ENCODE measurements at regions not wholly inside any gene's neighbourhood (a gene's known extent, or its start where the extent isn't known, plus 50 kb on each side); places are given as distances from the start of the nearest gene placed in this dataset.
A peak's percentile ranks its signal among the peaks of the same experiment; 100 is the strongest.
"Not testable (repeated sequence)": the region's sequence is repeated elsewhere in the genome, so short reads cannot be mapped to it uniquely, and the experiment has no call there.

GRCh38 chr2:236836028-236836427, 249.7 kb upstream of the COPS8 start:
- not testable (repeated sequence) for H3K4me1 ChIP-seq (ENCODE audit: insufficient read depth, low read length); H3K9ac ChIP-seq (ENCODE audit: low read depth, low read length); H3K4me3 ChIP-seq (ENCODE audit: low read length); H3K27ac ChIP-seq (ENCODE audit: low read depth, low read length); H3K27me3 ChIP-seq (ENCODE audit: insufficient read depth, low read length); H3K36me3 ChIP-seq (ENCODE audit: insufficient read depth, low read length); H3K9me3 ChIP-seq (ENCODE audit: insufficient read depth, low read depth, low read length)
- WGBS = 95% methylated on average over 2 of the region's 2 CpGs

- H3K36me3 ChIP-seq (ENCODE audit: insufficient read depth, low read length) = no peaks in the 10 kb centered on the region
- WGBS = 96% methylated on average over 3 of the region's 3 CpGs
- no peak overlapping the region for H3K27ac ChIP-seq (ENCODE audit: low read depth, low read length)
- H3K27me3 ChIP-seq (ENCODE audit: insufficient read depth, low read length) = no peaks in the 10 kb centered on the region
- no peak overlapping the region for H3K4me3 ChIP-seq (ENCODE audit: low read length)
- no peak overlapping the region for H3K9ac ChIP-seq (ENCODE audit: low read depth, low read length)
- H3K4me1 ChIP-seq (ENCODE audit: insufficient read depth, low read length) = peaks cover 4% of the 10 kb centered on the region; the same call in 1 of the 2 replicates
- H3K9me3 ChIP-seq (ENCODE audit: insufficient read depth, low read depth, low read length) = peaks cover 11% of the 10 kb centered on the region
Observed at GRCh38 chr2:236840215-236840614, 245.5 kb upstream of the COPS8 start.

GRCh38 chr2:236840857-236841256, 244.8 kb upstream of the COPS8 start:
- Histone ChIP-seq H3K4me3 (ENCODE audit: low read length) (no peak overlapping the region), H3K36me3 (ENCODE audit: insufficient read depth, low read length) (no peaks in the 10 kb centered on the region), H3K27me3 (ENCODE audit: insufficient read depth, low read length) (no peaks in the 10 kb centered on the region), H3K9ac (ENCODE audit: low read depth, low read length) (no peak overlapping the region), H3K4me1 (ENCODE audit: insufficient read depth, low read length) (peaks cover 4% of the 10 kb centered on the region; the same call in 1 of the 2 replicates), H3K9me3 (ENCODE audit: insufficient read depth, low read depth, low read length) (peaks cover 17% of the 10 kb centered on the region), H3K27ac (ENCODE audit: low read depth, low read length) (no peak overlapping the region)
- 94% methylated on average over 7 of the region's 7 CpGs for WGBS

- Histone ChIP-seq H3K9me3 (ENCODE audit: insufficient read depth, low read depth, low read length) (peaks cover 17% of the 10 kb centered on the region), H3K4me1 (ENCODE audit: insufficient read depth, low read length) (peaks cover 4% of the 10 kb centered on the region; the same call in 1 of the 2 replicates), H3K4me3 (ENCODE audit: low read length) (no peak overlapping the region), H3K36me3 (ENCODE audit: insufficient read depth, low read length) (no peaks in the 10 kb centered on the region), H3K9ac (ENCODE audit: low read depth, low read length) (no peak overlapping the region), H3K27ac (ENCODE audit: low read depth, low read length) (no peak overlapping the region), H3K27me3 (ENCODE audit: insufficient read depth, low read length) (no peaks in the 10 kb centered on the region)
- 95% methylated on average over 7 of the region's 7 CpGs for WGBS
Observed at GRCh38 chr2:236841389-236841788, 244.3 kb upstream of the COPS8 start.

- H3K36me3 ChIP-seq (ENCODE audit: insufficient read depth, low read length) = no peaks in the 10 kb centered on the region
- H3K4me1 ChIP-seq (ENCODE audit: insufficient read depth, low read length) = peaks cover 16% of the 10 kb centered on the region
- no peak overlapping the region for H3K27ac ChIP-seq (ENCODE audit: low read depth, low read length)
- WGBS = 94% methylated on average over 11 of the region's 11 CpGs
- no peak overlapping the region for H3K4me3 ChIP-seq (ENCODE audit: low read length)
- H3K9ac ChIP-seq (ENCODE audit: low read depth, low read length) = no peak overlapping the region
- no peaks in the 10 kb centered on the region for H3K27me3 ChIP-seq (ENCODE audit: insufficient read depth, low read length)
- peaks cover 17% of the 10 kb centered on the region for H3K9me3 ChIP-seq (ENCODE audit: insufficient read depth, low read depth, low read length)
Observed at GRCh38 chr2:236843161-236843968, 242.3 kb upstream of the COPS8 start.

GRCh38 chr2:236844711-236845110, 241.0 kb upstream of the COPS8 start:
- H3K9me3 ChIP-seq (ENCODE audit: insufficient read depth, low read depth, low read length) = peaks cover 17% of the 10 kb centered on the region
- no peak overlapping the region for H3K9ac ChIP-seq (ENCODE audit: low read depth, low read length)
- no peaks in the 10 kb centered on the region for H3K36me3 ChIP-seq (ENCODE audit: insufficient read depth, low read length)
- no peak overlapping the region for H3K4me3 ChIP-seq (ENCODE audit: low read length)
- no peaks in the 10 kb centered on the region for H3K27me3 ChIP-seq (ENCODE audit: insufficient read depth, low read length)
- H3K27ac ChIP-seq (ENCODE audit: low read depth, low read length) = no peak overlapping the region
- peaks cover 22% of the 10 kb centered on the region for H3K4me1 ChIP-seq (ENCODE audit: insufficient read depth, low read length)
- WGBS = 95% methylated on average over 3 of the region's 3 CpGs

GRCh38 chr2:236847023-236847422, 238.7 kb upstream of the COPS8 start:
- Histone ChIP-seq H3K27me3 (ENCODE audit: insufficient read depth, low read length) (no peaks in the 10 kb centered on the region), H3K4me1 (ENCODE audit: insufficient read depth, low read length) (peaks cover 22% of the 10 kb centered on the region), H3K36me3 (ENCODE audit: insufficient read depth, low read length) (no peaks in the 10 kb centered on the region), H3K4me3 (ENCODE audit: low read length) (peak overlapping the region; percentile 17), H3K9ac (ENCODE audit: low read depth, low read length) (no peak overlapping the region), H3K27ac (ENCODE audit: low read depth, low read length) (peak overlapping the region; percentile 34; the same call in 1 of the 2 replicates), H3K9me3 (ENCODE audit: insufficient read depth, low read depth, low read length) (peaks cover 17% of the 10 kb centered on the region)
- WGBS = 39% methylated on average over 5 of the region's 6 CpGs

DNA sequence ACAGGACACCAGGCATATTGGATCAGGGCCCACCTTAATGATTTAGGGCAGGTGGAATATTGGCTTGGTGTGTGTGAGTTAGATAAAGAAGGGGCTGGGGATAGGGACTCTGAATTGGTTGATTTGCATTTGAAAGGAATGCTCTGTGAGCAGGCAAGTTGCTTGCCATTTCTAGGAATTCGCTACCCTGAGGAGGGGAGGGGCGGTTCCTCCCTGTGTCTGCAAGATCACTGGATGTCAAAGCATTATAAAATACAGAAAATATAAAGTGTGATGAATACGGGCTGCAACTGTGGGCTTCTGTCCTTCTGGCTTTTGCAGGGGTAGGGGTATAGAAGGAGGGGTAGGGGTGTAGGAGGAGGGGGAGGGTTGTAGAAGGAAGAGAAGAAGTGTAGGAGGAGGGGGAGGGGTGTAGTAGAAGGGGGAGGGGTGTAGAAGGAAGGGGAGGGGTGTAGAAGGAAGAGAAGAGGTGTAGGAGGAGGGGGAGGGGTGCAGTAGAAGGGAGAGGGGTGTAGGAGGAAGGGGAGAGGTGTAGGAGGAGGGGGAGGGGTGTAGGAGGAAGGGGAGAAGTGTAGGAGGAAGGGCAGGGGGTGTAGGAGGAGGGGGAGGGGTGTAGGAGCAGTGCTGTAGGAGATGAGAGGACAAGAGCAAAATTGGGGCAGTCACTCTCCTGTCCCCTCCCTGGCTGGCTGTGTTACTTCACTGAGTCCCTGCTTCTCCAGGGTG, 238.0 kb upstream of the COPS8 start:
- H3K4me3 ChIP-seq (ENCODE audit: low read length) = peak overlapping the region; percentile 17
- peak overlapping the region; percentile 34; the same call in 1 of the 2 replicates for H3K27ac ChIP-seq (ENCODE audit: low read depth, low read length)
- H3K36me3 ChIP-seq (ENCODE audit: insufficient read depth, low read length) = no peaks in the 10 kb centered on the region
- 6% methylated on average over 3 of the region's 3 CpGs for WGBS
- H3K9ac ChIP-seq (ENCODE audit: low read depth, low read length) = no peak overlapping the region
- peaks cover 28% of the 10 kb centered on the region for H3K4me1 ChIP-seq (ENCODE audit: insufficient read depth, low read length)
- peaks cover 17% of the 10 kb centered on the region for H3K9me3 ChIP-seq (ENCODE audit: insufficient read depth, low read depth, low read length)
- no peaks in the 10 kb centered on the region for H3K27me3 ChIP-seq (ENCODE audit: insufficient read depth, low read length)

- H3K4me1 ChIP-seq (ENCODE audit: insufficient read depth, low read length) = peaks cover 31% of the 10 kb centered on the region
- H3K9me3 ChIP-seq (ENCODE audit: insufficient read depth, low read depth, low read length) = peaks cover 17% of the 10 kb centered on the region
- H3K4me3 ChIP-seq (ENCODE audit: low read length) = no peak overlapping the region
- H3K36me3 ChIP-seq (ENCODE audit: insufficient read depth, low read length) = no peaks in the 10 kb centered on the region
- 72% methylated on average over 11 of the region's 11 CpGs for WGBS
- H3K9ac ChIP-seq (ENCODE audit: low read depth, low read length) = no peak overlapping the region
- no peaks in the 10 kb centered on the region for H3K27me3 ChIP-seq (ENCODE audit: insufficient read depth, low read length)
- H3K27ac ChIP-seq (ENCODE audit: low read depth, low read length) = 0 out of 2 replicates have a peak overlapping the region, but pooled peaks have one; percentile 13
Observed at GRCh38 chr2:236848501-236848900, 237.2 kb upstream of the COPS8 start.

DNA sequence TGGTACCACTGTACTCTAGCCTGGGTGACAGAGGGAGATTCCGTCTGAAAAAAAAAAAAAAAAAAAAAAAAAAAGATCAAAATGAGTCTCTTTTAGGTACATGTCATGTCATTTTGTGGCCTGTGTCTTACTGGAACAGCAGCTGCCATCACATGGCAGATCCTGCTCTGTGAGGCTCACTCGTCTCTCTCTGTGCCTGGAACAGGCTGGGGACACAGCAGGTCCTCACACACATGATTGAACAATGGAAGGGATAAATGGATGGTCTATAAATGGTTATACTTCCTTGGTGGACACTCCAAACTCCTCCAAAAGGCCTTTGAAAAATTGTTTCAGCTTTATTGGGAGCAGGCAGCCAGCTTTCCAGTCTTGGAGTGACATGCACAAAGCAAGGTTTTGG, 236.2 kb upstream of the COPS8 start:
- H3K36me3 ChIP-seq (ENCODE audit: insufficient read depth, low read length) = no peaks in the 10 kb centered on the region
- H3K4me3 ChIP-seq (ENCODE audit: low read length) = no peak overlapping the region
- 88% methylated on average over 2 of the region's 2 CpGs for WGBS
- H3K9ac ChIP-seq (ENCODE audit: low read depth, low read length) = no peak overlapping the region
- H3K27me3 ChIP-seq (ENCODE audit: insufficient read depth, low read length) = no peaks in the 10 kb centered on the region
- no peak overlapping the region for H3K27ac ChIP-seq (ENCODE audit: low read depth, low read length)
- H3K9me3 ChIP-seq (ENCODE audit: insufficient read depth, low read depth, low read length) = peaks cover 16% of the 10 kb centered on the region
- H3K4me1 ChIP-seq (ENCODE audit: insufficient read depth, low read length) = peaks cover 35% of the 10 kb centered on the region

DNA sequence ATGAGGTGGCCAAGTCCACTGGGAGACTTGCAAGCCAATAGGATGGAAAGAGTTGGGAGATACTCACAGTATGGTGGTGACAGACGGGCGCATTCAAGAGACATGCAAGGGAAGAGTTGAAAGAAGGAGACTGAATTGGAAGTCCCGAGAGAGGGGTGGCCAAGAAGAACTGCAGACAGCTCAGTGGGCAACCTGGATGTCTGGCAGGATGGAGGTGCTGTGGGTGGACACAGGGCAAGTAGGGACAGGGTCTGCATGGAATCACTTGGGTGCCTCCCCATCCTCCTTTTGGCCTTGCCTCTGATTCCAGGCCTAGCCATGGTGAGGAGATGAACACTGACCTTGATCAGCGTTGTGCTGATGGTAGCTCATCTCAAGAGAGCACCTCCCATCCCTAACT, 235.7 kb upstream of the COPS8 start:
- no peak overlapping the region for H3K27ac ChIP-seq (ENCODE audit: low read depth, low read length)
- no peak overlapping the region for H3K9ac ChIP-seq (ENCODE audit: low read depth, low read length)
- H3K27me3 ChIP-seq (ENCODE audit: insufficient read depth, low read length) = no peaks in the 10 kb centered on the region
- H3K4me1 ChIP-seq (ENCODE audit: insufficient read depth, low read length) = peaks cover 35% of the 10 kb centered on the region
- WGBS = 93% methylated on average over 4 of the region's 4 CpGs
- H3K9me3 ChIP-seq (ENCODE audit: insufficient read depth, low read depth, low read length) = peaks cover 12% of the 10 kb centered on the region
- H3K36me3 ChIP-seq (ENCODE audit: insufficient read depth, low read length) = no peaks in the 10 kb centered on the region
- H3K4me3 ChIP-seq (ENCODE audit: low read length) = no peak overlapping the region

Data from HUES64 (cell line).